Smooth muscle cell (in vitro differentiated cells): ENCODE measurements at regions not wholly inside any gene's neighbourhood (a gene's known extent, or its start where the extent isn't known, plus 50 kb on each side); places are given as distances from the start of the nearest gene placed in this dataset.

Experiments
- DNase-seq: peaks from one replicate; lab custom pipeline; 2025; ENCODE audit not compliant: unreplicated experiment; lab: John Stamatoyannopoulos, UW
- H2AFZ ChIP-seq: fragments of 200-600 bp; sonication (generic); 2 replicates; pipeline ENCODE4 v1.6.0; 2016; ENCODE audit warnings: antibody characterized with exemption, low read depth, mild to moderate bottlenecking
- H3F3A ChIP-seq: fragments of 200-600 bp; sonication (generic); 2 replicates; pipeline ENCODE4 v1.6.0; 2017; ENCODE audit warnings: antibody characterized with exemption, low read depth
- H3K27ac ChIP-seq: fragments of 200-600 bp; sonication (generic); 2 replicates; pipeline ENCODE4 v1.5.1; 2016; ENCODE audit warnings: low read depth, mild to moderate bottlenecking
- H3K27me3 ChIP-seq: fragments of 200-600 bp; sonication (generic); 2 replicates; pipeline ENCODE4 v1.6.1; 2016; ENCODE audit warnings: low read depth, mild to moderate bottlenecking
- H3K36me3 ChIP-seq: fragments of 200-600 bp; sonication (generic); 2 replicates; pipeline ENCODE4 v1.5.1; 2016; ENCODE audit warnings: low read depth
- H3K4me1 ChIP-seq: fragments of 200-600 bp; sonication (generic); 2 replicates; pipeline ENCODE4 v1.5.1; 2016; ENCODE audit warnings: low read depth
- H3K4me2 ChIP-seq: fragments of 200-600 bp; sonication (generic); 2 replicates; pipeline ENCODE4 v1.6.0; 2016; ENCODE audit warnings: mild to moderate bottlenecking
- H3K4me3 ChIP-seq: fragments of 200-600 bp; sonication (generic); 2 replicates; pipeline ENCODE4 v1.5.1; 2016; ENCODE audit warnings: mild to moderate bottlenecking
- H3K79me2 ChIP-seq: fragments of 200-600 bp; sonication (generic); 2 replicates; pipeline ENCODE4 v1.6.0; 2016; ENCODE audit warnings: low read depth, mild to moderate bottlenecking
- H3K9ac ChIP-seq: fragments of 200-600 bp; sonication (generic); 2 replicates; pipeline ENCODE4 v1.6.0; 2016; ENCODE audit warnings: low read depth
- H3K9me3 ChIP-seq: fragments of 200-600 bp; sonication (generic); replicated peaks from 2 replicates; pipeline ENCODE4 v1.5.1; 2016; ENCODE audit warnings: low read depth
- H4K20me1 ChIP-seq: fragments of 200-600 bp; sonication (generic); 2 replicates; pipeline ENCODE4 v1.6.0; 2016; ENCODE audit warnings: low read depth
- CTCF ChIP-seq: fragments of 200-600 bp; sonication (generic); IDR thresholded peaks from 2 replicates; pipeline ENCODE4 v1.5.1; 2017; ENCODE audit warnings: borderline replicate concordance, mild to moderate bottlenecking, antibody characterized with exemption; ENCODE audit not compliant: insufficient read depth, poor library complexity, severe bottlenecking
- WGBS: methylation state at CpG from one replicate; pipeline ENCODE4 v1.1.7; 2016; ENCODE audit warnings: low lambda C conversion rate; 5-methylcytosine and 5-hydroxymethylcytosine counted together

DNA sequence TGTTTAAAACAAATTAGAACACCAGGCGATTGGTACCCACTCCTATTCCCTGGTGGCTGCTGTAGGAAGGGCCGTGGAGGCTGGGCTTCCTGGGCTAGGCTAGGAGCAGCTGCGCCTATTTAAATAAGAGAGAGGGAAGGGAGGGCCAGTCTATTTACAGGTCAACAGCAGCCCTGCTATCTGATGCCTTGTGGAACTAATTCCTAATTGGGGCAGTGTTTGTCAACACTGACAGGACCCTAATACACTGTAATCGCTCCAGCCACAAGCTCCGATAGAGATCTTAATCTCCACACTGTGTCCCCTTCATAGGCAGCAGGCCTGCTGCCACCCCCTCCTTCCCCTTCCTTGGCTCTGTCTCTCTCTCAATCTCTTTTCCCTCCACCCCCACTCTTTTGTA lies 116.9 kb upstream of the SOX14 start:
- H4K20me1 ChIP-seq, result no peaks in the 10 kb centered on the region
- H3K27ac ChIP-seq, result no peak overlapping the region
- WGBS, result 11% methylated on average over 5 of the region's 5 CpGs
- H3K9ac ChIP-seq, result no peak overlapping the region
- no peak for DNase-seq
- no peaks in the 10 kb centered on the region for H3K36me3 ChIP-seq
- H3K4me2 ChIP-seq, result no peak overlapping the region
- no peaks in the 10 kb centered on the region for H3K9me3 ChIP-seq
- peaks cover 28% of the 10 kb centered on the region for H3K4me1 ChIP-seq
- H3K79me2 ChIP-seq, result no peaks in the 10 kb centered on the region
- H2AFZ ChIP-seq, result no peak overlapping the region
- H3K4me3 ChIP-seq, result no peak overlapping the region
- peaks cover 14% of the 10 kb centered on the region for H3K27me3 ChIP-seq
- H3F3A ChIP-seq, result no peaks in the 10 kb centered on the region
- TF ChIP-seq CTCF, result no peak

GRCh38 chr3:137669519-137670060 lies 94.5 kb upstream of the SOX14 start:
- TF ChIP-seq CTCF, result no peak
- H3K4me3 ChIP-seq, result no peak overlapping the region
- H3K27me3 ChIP-seq, result no peaks in the 10 kb centered on the region
- no peaks in the 10 kb centered on the region for H3K9me3 ChIP-seq
- H3K4me1 ChIP-seq, result no peaks in the 10 kb centered on the region
- no peaks in the 10 kb centered on the region for H3F3A ChIP-seq
- 94% methylated on average over 2 of the region's 2 CpGs for WGBS
- DNase-seq, result no peak
- no peak overlapping the region for H3K27ac ChIP-seq
- no peak overlapping the region for H3K9ac ChIP-seq
- no peak overlapping the region for H2AFZ ChIP-seq
- no peaks in the 10 kb centered on the region for H3K79me2 ChIP-seq
- H3K36me3 ChIP-seq, result no peaks in the 10 kb centered on the region
- H4K20me1 ChIP-seq, result no peaks in the 10 kb centered on the region
- no peak overlapping the region for H3K4me2 ChIP-seq

DNA sequence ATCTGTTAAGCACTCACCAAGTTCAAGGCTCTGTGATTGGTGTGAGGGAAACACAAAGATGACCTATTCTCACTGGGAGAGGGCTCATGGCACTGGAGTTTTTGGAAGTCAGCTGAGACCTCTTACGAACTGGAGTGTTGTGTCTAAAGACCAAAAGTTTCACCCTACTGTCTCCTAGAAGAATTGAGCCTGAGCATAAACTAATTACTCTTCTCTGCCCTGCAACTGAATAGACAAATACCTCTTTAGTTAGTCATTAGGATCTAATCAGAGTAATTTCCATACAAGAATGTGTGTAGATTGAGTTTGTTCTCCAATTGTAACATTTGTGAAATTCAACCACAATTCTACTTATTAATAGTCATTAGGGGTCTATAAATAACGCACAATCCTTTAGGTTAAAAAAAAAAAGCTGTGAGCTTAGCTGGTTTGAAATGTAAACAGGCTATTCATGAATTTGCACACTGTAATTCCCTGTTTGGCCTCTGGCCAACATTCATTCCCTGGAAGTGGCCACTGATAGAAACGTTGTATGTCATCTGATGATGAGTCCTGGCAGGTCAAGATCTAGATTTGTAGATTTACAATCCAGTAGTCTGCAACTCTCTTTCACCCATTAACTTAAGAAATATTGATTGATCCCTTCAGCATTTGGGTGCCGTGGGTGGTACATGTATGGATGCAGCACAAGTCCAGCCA lies 76.8 kb upstream of the SOX14 start:
- Histone ChIP-seq H2AFZ (no peak overlapping the region), H3K79me2 (no peaks in the 10 kb centered on the region), H4K20me1 (no peaks in the 10 kb centered on the region), H3K9ac (no peak overlapping the region), H3K4me2 (no peak overlapping the region), H3K4me1 (no peaks in the 10 kb centered on the region), H3K27ac (no peak overlapping the region), H3K4me3 (no peak overlapping the region), H3K36me3 (no peaks in the 10 kb centered on the region), H3K27me3 (no peaks in the 10 kb centered on the region), H3F3A (no peaks in the 10 kb centered on the region), H3K9me3 (no peaks in the 10 kb centered on the region)
- no peak for DNase-seq
- no peak for TF ChIP-seq CTCF
- 77% methylated on average over 4 of the region's 4 CpGs for WGBS
